ENCODE measurements at regions not wholly inside any gene's neighbourhood (a gene's known extent, or its start where the extent isn't known, plus 50 kb on each side); places are given as distances from the start of the nearest gene placed in this dataset.

DNA sequence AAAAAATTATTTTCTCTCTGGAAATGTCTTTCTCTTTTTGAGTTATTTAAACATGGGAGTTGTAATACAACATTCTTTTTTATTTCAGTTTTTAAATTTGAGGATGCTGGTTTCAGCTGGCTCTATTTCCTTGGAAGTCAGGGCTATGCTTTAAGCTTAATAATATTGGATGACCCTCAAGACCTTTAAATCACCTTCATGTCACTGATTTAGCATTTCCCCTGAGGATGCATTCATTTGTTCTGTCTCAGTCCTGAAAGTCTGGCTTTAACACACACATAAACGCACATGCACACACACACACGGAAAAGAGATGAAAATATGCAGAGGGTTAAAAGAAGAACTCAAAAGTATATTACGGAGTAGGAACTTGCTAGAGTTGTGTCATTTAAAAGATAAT, 260.5 kb downstream of the PTBP2 start:
- TF ChIP-seq CTCF (IDR thresholded peaks at IDR 0.05): no peak
- TF ChIP-seq POLR2A (IDR thresholded peaks at IDR 0.05): no peak
- Histone ChIP-seq H3K36me3 (no peaks in the 10 kb centered on the region), H3K4me1 (no peaks in the 10 kb centered on the region), H3K9me3 (no peaks in the 10 kb centered on the region), H3K27me3 (no peaks in the 10 kb centered on the region), H3K4me3 (replicated peaks in 1 of 3) (no peak overlapping the region), H3K27ac (no peak overlapping the region)
- 79 to 83% methylated on average over 3 of the region's 3 CpGs for WGBS, 2 donors
- no peak for DNase-seq
- intact Hi-C loops (cut with DNase I): no loop called here

DNA sequence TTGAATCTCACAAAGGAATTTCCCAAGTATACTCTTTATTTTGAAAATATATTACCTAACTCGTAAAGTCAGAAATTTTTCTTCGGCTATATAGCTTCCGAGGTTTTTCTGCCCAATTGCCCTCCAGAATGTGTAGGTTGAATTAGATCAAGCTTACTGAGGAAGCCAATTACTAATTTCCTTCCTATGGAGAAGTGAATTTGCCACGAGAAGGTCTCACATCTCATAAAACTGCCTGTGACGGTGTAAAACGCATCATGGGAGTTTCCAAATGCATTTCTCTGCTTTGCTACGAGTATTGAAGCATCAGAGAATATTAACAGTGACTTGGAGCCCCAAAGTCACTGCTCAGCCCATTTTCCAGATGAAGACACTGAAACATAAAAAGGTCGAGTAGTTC, 262.3 kb downstream of the PTBP2 start:
- Histone ChIP-seq H3K4me3 (replicated peaks in 1 of 3) (no peak overlapping the region), H3K27me3 (no peaks in the 10 kb centered on the region), H3K27ac (no peak overlapping the region), H3K4me1 (no peaks in the 10 kb centered on the region), H3K36me3 (no peaks in the 10 kb centered on the region), H3K9me3 (no peaks in the 10 kb centered on the region)
- DNase-seq: no peak
- intact Hi-C loops (cut with DNase I): no loop called here
- 85 to 87% methylated on average over 8 of the region's 8 CpGs for WGBS, 2 donors
- TF ChIP-seq POLR2A (IDR thresholded peaks at IDR 0.05) (no peak), CTCF (IDR thresholded peaks at IDR 0.05) (no peak)

- TF ChIP-seq CTCF (IDR thresholded peaks at IDR 0.05) (no peak), POLR2A (IDR thresholded peaks at IDR 0.05) (no peak)
- 84 to 88% methylated on average over 5 of the region's 5 CpGs for WGBS, 2 donors
- Histone ChIP-seq H3K4me3 (replicated peaks in 1 of 3) (no peak overlapping the region), H3K36me3 (no peaks in the 10 kb centered on the region), H3K27ac (no peak overlapping the region), H3K9me3 (no peaks in the 10 kb centered on the region), H3K4me1 (no peaks in the 10 kb centered on the region), H3K27me3 (no peaks in the 10 kb centered on the region)
- intact Hi-C loops (cut with DNase I): no loop called here
- no peak for DNase-seq
Observed at GRCh38 chr1:96987186-96987703, 265.7 kb downstream of the PTBP2 start.

DNA sequence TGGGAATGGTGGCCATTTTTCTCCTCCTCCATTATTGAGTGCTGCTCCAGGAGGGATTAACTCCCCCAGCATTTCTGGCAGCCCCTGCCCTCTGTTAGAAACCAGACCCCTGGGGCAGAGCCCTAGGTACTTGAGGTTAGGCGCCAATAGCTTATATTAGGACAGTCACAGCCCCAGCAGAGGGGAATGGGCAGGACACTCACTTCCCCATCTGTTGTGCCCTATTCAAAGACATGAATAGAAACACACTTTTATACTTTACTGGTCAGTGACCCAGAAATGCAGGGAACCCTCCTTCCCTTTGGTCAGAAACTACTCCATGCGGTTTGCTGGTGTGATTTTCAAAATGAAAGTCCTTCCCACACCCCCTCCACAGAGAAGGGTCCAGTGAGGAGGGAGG, 267.7 kb downstream of the PTBP2 start:
- no peaks in the 10 kb centered on the region for H3K27me3 ChIP-seq
- intact Hi-C loops (cut with DNase I): no loop called here
- no peaks in the 10 kb centered on the region for H3K36me3 ChIP-seq
- H3K4me3 ChIP-seq (replicated peaks in 1 of 3): no peak overlapping the region
- no peak for DNase-seq
- no peaks in the 10 kb centered on the region for H3K9me3 ChIP-seq
- TF ChIP-seq POLR2A (IDR thresholded peaks at IDR 0.05) (no peak), CTCF (IDR thresholded peaks at IDR 0.05) (no peak)
- no peak overlapping the region for H3K27ac ChIP-seq
- H3K4me1 ChIP-seq: no peaks in the 10 kb centered on the region
- WGBS, 2 donors: 48 to 56% methylated on average over 1 to 2 of the region's 2 CpGs

DNA sequence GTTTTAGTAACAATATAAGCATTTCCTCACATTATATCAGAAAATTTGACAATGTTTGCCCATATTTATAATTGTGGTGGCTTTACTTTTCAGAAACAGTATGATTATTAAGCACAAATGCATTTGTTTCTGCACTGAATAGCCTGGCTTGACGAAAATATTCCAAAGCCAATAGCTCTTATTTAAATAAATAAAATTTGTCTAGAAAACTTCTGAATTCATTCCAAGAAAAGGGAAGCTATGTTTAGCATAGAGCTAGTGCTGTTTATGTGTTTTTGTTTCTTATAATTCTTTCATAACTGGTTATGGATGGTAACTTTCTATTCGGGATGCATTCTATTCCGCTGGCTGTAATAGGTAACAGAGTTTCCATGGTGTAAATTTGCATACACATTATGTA, 268.6 kb downstream of the PTBP2 start:
- H3K27ac ChIP-seq: no peak overlapping the region
- intact Hi-C loops (cut with DNase I): no loop called here
- no peaks in the 10 kb centered on the region for H3K4me1 ChIP-seq
- TF ChIP-seq POLR2A (IDR thresholded peaks at IDR 0.05): no peak
- no peak for TF ChIP-seq CTCF (IDR thresholded peaks at IDR 0.05)
- no peak overlapping the region for H3K4me3 ChIP-seq (replicated peaks in 1 of 3)
- no peaks in the 10 kb centered on the region for H3K36me3 ChIP-seq
- no peaks in the 10 kb centered on the region for H3K9me3 ChIP-seq
- no peak for DNase-seq
- 83 to 86% methylated on average over 3 of the region's 3 CpGs for WGBS, 2 donors
- no peaks in the 10 kb centered on the region for H3K27me3 ChIP-seq
